C1 segment of cervical spinal cord (tissue), 14 donors: ENCODE measurements at regions not wholly inside any gene's neighbourhood (a gene's known extent, or its start where the extent isn't known, plus 50 kb on each side); places are given as distances from the start of the nearest gene placed in this dataset.
"Not testable (repeated sequence)": the region's sequence is repeated elsewhere in the genome, so short reads cannot be mapped to it uniquely, and the experiment has no call there.

ENCODE experiments used
- DNase-seq, 14 donors: peaks; one replicate each; lab custom pipeline; 2025; lab: John Stamatoyannopoulos, UW

DNA sequence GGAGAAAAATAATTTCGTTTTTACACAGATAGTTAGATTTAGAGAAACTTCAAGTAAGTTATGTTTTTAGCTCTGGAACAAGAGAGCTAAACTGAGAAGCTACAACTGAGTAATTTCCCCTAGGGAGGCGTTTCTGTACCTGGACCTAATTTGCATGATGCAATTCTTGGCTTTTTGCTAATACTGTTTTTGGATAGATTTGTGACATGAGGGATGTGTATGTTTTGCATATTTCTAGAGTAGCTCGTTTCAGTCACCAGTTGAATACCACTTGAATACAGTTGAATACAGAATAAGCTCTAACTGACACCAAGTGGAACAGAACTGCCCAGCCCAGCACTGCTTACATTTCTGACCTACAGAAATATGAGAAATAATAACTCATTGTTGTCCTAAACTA, 1227.9 kb upstream of the SPRY2 start:
- no peak for DNase-seq

DNA sequence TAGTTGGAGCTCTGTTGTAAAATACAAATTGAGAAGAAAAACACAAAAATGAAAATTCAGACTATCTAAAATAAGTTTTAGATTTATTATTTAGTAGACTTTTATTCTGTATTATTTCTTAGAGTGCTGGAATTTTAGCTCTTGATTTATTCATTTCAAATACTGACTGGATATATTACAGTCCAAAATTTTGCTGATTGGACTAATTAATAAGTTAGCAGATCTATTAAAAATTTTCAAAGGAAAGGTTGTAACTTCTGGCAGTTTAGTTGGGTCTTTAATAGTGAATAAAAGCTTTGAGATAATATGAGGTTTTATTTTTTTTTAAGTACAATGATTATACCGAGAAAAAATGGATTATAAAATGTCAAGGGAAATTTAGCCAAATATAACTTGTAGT, 1224.9 kb upstream of the SPRY2 start:
- DNase-seq: no peak

DNA sequence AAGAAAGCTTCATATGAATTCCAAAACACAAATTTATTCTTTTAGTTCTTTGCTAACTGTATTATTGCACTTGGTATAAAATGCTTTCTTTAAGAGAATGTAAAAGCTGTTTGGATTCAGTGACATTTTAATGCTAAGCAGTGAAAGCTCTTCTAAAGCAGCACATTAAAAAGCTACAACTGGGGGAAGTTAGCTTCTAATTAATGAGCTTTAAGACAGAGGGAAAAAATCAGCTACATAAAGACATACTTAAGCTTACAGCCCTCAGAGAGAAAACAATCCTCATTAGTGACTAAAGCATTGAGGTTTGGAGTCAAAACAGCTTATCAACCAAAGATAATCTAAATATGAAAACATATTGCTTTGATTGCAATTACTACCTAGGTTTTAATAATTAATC, 1222.2 kb upstream of the SPRY2 start:
- DNase-seq: no peak

DNA sequence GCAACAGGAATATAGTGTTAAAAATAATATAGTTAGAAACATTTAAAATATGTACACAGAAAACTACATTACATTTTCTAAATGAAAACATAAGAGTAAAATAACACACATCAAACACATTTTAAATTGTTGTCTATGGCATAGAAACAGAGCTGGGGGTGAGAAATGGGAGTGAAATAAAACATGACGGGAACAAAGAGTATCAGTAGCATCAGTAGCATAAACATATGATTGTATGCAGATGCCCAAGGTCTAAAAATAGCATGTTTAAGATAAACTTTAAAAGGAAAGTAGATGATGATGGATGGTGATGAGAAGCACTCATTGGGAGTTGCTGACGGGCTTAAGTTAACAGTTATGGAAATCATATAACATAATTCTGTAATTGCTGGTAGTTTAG, 1221.7 kb upstream of the SPRY2 start:
- DNase-seq: no peak

DNA sequence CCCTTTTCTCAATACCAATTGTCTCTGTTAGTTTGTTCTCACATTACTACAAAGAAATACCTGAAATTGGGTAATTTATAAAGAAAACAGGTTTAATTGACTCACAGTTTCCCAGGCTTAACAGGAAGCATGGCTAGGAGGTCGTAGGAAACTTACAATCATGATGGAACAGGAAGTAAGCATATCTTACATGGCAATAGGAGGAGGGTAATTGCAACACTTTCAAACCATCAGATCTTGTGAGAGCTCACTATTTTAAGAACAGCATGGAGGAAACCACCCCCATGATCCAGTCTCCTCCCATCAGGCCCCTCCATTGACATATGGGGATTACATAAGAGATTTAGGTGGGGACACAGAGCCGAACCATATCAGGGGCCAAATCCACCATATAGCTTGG, 1210.1 kb upstream of the SPRY2 start:
- DNase-seq: no peak

DNA sequence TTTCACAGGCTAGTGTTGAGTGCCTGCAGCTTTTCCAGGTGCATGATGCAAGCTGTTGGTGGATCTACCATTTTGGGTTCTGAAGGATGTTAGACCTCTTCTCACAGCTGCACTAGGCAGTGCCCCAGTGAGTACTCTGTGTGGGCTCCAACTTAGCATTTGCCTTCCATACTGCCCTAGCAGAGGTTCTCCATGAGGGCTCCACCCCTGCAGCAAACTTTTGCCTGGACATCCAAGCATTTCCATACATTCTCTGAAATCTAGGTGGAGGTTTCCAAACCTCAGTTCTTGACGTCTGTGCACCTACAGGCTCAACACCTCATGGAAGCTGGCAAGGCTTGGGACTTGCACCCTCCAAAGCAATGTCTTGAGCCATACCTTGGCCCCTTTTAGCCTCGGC, 1205.4 kb upstream of the SPRY2 start:
- DNase-seq: not testable (repeated sequence)

DNA sequence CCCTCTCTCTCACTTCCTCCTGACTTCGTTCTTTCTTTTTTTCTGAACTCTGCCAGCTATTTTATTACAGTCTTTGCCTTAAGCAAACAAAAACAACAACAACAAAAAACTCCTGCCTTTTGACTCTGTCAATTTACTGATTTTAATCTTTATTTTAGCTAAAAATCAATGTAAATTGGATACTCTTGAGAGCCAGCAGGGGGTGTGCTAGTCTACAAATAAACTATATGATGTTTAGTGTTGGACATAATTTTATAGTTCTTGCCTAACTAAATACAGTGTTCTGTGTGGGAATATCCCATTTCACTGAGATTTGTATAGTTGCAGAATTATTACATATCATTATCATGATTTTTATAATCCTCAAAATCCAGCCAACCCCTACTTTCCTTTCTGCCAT, 1199.9 kb upstream of the SPRY2 start:
- DNase-seq: no peak

DNA sequence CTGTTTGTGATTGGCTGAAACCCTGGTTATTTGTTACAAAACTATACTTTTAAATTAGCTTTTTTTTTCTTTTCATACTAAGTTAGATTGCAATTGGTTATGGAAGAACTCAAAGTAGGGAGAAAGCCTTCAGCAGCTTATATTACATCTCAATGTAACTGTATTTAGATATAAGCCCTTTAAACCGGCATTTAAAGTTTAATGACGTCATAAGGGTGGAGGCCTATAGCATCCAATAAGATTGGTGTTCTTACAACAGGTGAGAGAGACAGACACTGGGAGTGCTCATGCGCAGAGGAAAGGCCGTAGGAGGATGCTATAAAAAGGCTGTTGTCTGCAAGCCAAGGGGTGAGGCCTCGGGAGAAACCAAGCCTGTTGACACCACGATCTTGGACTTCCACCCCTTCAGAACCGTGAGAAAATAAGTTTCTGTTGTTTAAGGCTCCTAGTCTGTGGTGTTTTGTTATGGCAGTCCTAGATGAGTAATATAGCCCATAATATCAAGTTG, 1198.8 kb upstream of the SPRY2 start:
- no peak for DNase-seq

DNA sequence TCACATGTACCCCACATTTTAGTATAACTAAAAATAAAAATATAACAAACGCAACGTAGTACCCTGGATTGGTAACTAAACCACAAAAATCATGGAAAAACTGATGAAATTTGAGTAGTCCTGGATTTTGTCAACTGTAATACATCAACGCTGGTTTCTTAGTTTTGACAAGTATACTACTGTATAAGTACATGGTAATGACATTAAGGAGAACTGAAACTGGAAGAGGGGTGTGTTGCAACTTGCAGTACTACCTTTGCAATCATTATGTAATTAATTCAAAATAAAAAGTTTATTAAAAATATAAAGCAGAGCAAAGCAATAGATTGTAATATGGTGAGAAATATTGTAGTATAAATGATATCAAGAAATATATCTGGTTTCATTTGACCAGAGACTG, 1158.0 kb upstream of the SPRY2 start:
- DNase-seq: no peak

DNA sequence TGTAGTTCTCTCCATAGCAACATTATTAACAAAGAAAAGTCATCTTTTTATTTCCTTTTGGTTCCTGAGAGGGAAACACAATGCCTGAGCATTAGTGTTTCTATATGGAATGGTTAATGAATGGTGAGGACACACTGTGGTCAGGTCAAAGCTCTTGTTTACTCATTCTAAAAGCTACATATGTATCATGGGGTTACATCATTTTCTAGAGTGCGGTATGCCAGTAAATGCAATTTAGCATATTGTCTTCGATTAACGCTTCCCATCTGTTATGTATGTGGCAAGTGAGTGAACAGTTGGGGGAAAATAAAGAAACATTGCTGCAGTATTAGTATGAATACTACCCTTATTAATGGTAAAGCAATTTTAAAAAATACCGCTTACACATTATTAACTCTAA, 1152.2 kb upstream of the SPRY2 start:
- no peak for DNase-seq

DNA sequence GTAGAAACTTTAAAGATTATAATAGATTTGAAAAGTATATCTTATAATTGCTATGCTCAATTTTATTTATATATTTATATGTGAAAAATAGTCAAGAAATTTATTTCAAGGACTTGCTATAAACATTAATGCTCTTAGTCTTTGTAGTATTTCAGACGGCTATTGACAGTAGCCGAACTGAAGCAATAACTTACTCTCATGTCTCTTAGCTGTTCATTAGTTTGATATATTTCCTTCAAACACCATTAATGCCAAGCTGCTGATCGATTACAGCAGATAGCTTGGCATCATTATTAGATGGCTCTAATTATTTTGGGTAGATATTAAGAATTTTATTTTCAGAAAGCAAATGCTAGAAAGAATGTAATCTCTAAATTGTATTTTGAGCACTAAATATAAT, 1151.5 kb upstream of the SPRY2 start:
- DNase-seq: no peak

DNA sequence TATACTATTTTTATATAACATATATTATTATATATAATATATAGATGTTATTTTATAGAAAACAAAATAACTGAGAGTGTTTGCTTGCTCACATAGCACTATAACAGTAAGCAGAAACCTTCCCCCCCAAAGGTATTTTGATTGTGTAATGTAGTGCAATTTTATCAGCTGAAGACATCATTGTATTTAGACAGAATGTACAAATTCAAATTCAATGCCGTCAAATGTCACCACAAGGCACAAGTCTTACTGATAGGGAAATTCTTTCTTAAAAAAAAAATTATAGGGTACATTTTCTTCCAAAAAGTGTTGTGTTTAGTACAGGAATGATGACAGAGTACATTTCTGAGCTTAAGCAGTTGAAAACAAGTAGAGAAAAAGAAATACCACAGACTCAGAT, 1147.1 kb upstream of the SPRY2 start:
- no peak for DNase-seq

DNA sequence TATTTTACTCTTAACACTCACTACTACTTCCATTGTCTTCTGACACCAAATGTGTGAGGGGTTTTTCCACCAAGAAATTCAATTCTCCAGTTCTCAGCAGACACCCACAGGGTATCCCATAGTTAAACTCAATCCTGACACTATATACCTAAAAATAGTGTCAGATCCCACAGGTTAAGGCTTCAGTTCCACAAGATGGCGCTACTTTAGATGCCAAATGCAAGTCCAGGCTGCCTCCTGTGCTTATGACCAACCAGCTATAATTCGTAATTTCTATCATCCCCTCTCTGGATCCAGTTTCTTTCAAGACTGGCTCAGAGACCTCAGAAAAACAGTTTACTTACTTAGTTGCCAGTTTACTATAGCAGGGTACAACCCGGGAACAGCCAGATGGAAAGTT, 1146.2 kb upstream of the SPRY2 start:
- no peak for DNase-seq

DNA sequence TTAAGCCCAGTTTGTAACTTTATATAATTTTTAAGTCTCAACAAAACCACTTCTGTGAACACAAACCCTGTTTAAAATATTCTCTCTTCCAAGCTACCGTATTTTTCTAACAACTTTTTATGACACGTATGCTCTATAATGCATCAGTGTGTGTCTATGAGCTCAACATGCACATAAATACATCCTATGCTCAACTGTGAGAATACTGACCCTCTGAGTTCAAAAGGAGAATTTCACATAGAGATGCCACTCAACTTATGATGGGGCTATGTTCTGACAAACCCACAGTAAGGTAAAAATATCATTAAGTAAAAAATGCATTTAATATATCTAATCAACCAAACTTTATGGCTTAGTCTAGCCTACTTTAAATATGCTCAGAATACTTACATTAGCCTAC, 1139.7 kb upstream of the SPRY2 start:
- DNase-seq: no peak

DNA sequence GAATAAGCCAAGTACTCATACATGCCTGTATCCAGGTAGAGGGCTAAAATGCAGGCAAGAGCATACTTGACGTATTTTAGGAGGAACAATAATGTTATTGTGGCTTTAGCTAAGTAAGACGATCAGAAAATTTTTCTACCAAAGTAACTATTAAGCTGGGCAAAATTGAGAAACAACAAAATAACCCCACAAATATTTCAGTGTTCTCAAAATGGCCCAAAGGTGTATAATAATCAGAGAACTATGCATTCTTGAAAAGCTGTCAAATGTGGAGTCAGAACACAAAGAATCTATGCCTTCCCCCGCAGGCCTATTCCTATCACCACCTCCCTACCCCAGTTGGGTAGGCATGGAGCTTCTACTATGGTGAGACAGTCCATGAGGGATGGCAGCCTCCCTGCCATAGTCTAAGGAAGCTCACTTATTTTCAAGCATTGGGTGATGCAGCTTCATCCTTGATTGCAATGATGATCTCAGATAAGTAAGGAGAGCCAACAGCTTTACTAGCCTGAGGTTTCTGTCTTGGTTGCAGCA, 1132.5 kb upstream of the SPRY2 start:
- DNase-seq: no peak

DNA sequence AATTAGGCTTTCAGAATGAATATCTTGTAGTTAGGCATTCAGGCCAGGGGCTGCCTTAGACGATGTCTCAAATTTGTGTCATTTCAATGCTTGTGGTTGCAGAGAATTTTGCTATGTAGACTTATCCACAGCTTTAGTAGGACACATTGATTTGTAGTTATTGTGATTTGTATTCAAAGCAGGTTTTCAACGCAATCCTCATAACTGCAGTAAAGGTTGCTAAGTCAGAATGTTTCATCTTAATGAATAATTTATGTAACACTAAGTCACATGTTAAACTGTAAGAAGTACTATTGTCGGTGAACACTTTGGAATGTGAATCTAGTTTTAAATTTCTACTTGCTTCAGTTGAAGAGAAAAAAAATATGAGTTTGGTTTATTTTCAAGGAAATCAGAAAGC, 1117.2 kb upstream of the SPRY2 start:
- DNase-seq: no peak

DNA sequence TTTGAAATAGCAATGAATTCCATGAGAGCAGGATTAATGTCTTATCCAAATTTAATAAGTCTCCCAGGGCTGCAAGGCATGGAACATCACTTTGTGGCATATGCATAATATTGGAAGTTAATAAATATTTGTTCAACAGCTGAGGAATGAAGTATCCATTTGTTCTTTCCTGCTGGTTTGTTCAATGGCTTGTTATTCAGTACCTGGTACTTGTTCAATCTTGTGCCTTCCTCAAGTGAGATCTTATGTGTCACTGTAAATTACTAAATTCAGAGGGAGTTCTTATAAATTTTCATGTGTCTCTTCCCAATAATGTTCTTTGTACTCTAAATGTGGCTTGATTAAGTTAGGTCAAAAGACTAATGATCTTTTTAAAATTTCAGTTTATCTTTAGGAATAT, 1105.5 kb upstream of the SPRY2 start:
- no peak for DNase-seq

DNA sequence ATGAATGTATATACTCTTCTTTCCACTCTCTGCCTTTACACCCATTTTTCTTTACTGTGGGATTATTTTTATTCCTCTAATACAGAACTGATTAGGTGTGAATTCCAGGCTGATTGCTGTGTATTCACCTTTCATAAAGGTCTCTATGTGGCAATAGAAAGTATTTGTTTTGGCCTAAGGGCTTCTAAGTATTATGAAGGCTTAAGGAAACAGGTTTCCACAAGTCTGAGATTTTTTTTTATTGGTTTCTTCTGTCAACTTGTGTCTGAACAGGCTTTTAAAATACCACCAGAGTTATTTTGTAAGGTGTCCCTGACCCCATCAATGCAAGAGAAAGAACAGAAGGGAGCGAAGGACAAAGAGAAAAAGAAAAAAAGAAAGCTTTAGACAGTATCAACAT, 1102.0 kb upstream of the SPRY2 start:
- no peak for DNase-seq

DNA sequence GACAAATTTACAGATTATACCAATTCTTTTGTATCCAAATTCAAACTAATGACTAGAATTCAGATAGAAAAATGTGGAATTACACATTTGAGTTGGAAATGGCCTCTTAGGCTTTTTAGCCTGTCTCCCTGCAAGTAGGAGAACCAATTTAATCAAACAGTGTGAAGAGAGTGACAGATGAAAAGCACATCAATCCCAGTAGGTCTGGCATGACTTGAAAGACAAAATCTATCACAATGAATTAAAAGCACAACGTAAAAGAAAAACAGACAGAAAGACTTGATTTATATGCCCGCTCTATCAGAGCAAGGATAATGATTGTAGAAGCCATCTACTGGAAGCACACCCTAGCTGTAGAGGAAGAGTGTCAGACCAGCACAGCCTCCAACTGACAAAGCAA, 1084.4 kb upstream of the SPRY2 start:
- DNase-seq: no peak

DNA sequence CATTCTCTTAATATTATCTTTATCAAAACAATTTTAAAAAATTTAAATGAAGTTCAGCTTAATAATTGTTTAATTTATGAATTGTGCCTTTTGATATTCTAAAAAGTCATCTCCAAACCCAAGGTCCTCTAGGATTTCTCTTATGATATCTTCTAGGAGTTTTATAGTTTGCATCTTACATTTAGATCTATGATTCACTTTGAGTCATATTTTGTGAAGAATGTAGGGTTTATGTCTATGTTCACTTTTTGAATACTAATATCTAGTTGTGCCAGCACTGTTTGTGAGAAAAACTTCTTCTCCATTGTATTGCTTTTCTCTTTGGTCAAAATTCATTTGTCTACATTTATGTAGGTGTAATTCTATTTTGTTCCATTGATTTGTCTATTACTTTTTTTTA, 1068.4 kb upstream of the SPRY2 start:
- no peak for DNase-seq

DNA sequence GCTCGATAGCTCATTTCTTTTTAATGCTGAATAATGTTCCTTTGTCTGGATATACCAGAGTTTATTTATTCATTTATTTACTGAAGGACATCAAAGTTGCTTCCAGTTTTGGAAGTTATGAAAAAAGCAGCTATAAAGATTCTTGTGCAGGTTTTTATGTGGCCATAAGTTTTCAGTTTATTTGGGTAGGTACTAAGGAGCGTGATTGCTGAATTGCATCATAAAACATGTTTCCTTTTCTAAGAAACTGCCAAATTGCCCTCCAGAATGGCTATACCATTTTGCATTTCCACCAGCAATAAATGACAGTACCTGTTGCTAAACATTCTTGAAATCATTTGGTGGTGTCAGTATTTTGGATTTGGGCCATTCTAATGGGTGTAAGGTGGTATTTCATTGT, 1067.7 kb upstream of the SPRY2 start:
- no peak for DNase-seq

DNA sequence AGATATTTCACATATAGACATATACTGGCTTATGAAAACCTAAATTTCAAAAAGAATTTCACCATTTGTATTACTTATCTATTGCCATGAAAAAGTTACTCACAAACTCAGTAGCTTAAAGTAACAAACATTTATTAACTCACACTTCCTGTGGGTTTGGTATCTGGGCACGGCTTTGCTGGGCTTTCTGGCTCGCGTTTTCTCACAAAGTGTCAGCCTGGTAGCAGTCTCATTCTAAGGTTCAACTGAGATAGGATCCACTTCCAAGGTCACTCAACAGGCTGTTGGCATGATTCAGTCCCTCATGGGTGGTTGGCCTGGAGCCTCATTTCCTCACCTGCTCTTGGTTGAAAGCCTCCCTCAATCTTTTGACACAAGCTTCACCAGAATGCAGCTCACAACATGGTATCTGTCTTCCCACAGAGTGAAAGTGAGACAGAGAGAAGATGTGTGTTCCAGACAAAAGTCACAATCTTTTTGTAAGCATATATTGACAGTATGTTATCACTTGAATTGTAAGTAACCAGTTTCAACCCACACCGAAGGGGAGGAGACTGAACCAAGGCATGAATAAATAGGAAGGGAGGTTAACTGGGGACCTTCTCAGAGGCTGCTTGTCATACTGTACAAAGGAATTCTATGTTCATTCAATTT, 1065.8 kb upstream of the SPRY2 start:
- no peak for DNase-seq

DNA sequence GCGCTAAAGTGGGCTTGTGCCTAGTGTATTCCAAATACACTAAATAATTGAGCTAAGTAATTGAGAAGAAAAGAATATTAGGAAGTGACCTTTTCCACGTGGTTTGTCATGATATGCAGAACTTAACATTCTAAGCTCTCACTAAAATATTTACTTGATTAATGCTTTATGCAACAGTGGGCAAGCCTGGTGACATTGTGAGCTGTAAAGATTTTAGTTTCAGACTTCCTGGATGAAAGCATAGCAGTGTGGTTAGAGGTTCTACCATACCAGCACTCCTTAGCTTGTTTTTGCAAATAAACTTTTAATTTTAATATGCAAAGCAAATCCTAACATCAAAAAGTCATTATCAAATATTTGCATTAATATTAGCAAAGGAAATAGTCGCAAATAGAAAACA, 1065.1 kb upstream of the SPRY2 start:
- DNase-seq: no peak

DNA sequence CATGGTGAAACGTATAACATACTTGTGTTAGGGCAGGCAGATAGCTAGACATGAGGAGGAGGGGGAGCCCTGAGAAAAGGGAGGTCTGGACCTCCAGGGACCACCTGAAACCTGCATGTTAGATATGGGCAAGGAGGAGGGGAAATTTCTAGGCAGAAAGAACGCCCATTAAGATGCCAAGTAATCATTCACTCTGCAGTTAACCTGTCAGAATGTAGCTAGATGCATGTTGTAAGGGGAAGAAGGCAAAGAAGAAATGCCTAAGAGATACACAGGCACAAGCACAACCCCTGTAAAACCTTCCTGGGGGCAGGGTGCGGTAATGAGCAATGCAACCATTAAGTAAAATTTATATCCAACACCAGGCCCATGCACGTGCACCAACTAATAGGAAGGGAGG, 1055.3 kb upstream of the SPRY2 start:
- DNase-seq: no peak
